ENCODE measurements at regions not wholly inside any gene's neighbourhood (a gene's known extent, or its start where the extent isn't known, plus 50 kb on each side); places are given as distances from the start of the nearest gene placed in this dataset.
"Not testable (repeated sequence)": the region's sequence is repeated elsewhere in the genome, so short reads cannot be mapped to it uniquely, and the experiment has no call there.

DNA sequence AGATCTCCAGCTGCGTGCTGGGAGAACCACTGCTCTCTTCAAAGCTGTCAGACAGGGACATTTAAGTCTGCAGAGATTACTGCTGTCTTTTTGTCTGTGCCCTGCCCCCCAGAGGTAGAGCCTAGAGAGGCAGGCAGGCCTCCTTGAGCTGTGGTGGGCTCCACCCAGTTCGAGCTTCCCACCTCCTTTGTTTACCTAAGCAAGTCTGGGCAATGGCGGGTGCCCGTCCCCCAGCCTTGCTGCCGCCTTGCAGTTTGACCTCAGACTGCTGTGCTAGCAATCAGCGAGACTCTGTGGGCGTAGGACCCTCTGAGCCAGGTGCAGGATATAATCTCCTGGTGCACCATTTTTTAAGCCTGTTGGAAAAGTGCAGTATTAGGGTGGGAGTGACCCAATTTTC lies 128.6 kb downstream of the ACTR3 start:
- not testable (repeated sequence) for H3K27me3 ChIP-seq (ENCODE audit: control insufficient read depth, insufficient read depth, low read length); H3K4me3 ChIP-seq (ENCODE audit: low read depth, low read length); H3K4me1 ChIP-seq (ENCODE audit: control insufficient read depth, insufficient read depth, low read length); H3K9me3 ChIP-seq (ENCODE audit: control insufficient read depth, insufficient read depth, low read length); DNase-seq (ENCODE audit: low read depth in 4 of 6, low spot score in 6 of 6); H3K27ac ChIP-seq (ENCODE audit: low read depth, low read length); H3K36me3 ChIP-seq (ENCODE audit: control insufficient read depth, insufficient read depth, low read length)
- WGBS (ENCODE audit: insufficient coverage) = 89% methylated on average over 2 of the region's 7 CpGs

DNA sequence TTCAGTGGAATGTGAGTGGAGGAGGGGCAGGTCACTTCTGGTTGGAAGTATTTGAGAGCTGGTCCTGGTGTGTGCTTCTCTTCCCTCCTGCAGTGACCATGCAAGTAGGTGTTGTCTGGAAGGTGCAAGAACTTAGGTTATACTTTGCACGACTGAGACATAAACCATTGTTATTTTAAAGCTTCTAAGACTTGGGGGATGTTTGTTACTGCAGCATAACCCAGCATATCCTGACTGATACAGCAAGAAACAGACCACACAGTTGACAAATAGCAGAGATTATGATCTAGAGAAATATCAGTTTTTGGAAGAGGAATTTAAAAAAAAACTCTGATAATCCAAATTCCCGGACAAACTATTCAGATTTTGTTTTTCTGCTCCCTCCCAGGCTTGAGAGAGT lies 130.8 kb downstream of the ACTR3 start:
- H3K4me3 ChIP-seq (ENCODE audit: low read depth, low read length) = no peak overlapping the region
- H3K27ac ChIP-seq (ENCODE audit: low read depth, low read length) = no peak overlapping the region
- no peaks in the 10 kb centered on the region for H3K27me3 ChIP-seq (ENCODE audit: control insufficient read depth, insufficient read depth, low read length)
- no peaks in the 10 kb centered on the region for H3K4me1 ChIP-seq (ENCODE audit: control insufficient read depth, insufficient read depth, low read length)
- no CpG with 5 or more reads among the region's 2 CpGs for WGBS (ENCODE audit: insufficient coverage)
- no peaks in the 10 kb centered on the region for H3K36me3 ChIP-seq (ENCODE audit: control insufficient read depth, insufficient read depth, low read length)
- no peaks in the 10 kb centered on the region for H3K9me3 ChIP-seq (ENCODE audit: control insufficient read depth, insufficient read depth, low read length)
- no peak for DNase-seq (ENCODE audit: low read depth in 4 of 6, low spot score in 6 of 6)

DNA sequence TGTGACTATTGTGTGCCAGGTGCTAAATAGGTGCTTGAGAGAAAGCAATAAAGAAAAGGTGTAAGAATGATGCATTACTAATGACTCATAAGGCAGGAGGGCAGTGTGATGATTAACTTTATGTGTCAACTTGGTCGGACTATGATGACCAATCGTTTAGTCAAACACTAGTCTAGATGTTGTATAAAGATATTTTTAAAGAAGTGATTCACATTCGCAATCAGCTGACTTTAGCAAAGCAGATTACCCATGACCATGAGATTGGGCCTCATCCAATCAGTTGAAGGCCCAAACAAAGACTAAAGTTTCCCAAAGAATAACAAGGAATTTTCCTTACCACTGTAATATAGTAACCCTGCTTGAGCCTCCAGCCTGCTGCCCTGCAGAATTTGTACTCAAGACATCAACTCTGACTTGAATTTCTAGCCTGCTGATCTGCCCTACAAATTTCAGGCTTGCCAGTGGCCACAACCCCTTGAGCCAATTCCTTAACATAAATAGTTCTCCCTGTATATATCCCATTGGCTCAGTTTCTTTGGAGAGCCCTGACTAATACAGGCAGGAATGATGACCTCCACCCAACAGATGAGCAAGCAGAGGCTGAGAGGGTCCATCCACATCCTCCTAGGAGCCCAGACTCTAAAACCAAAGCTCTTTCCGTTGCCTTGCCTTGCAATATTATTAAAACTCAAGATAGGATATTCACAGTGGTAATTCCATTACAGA lies 132.6 kb downstream of the ACTR3 start:
- no peak overlapping the region for H3K27ac ChIP-seq (ENCODE audit: low read depth, low read length)
- H3K36me3 ChIP-seq (ENCODE audit: control insufficient read depth, insufficient read depth, low read length) = no peaks in the 10 kb centered on the region
- H3K9me3 ChIP-seq (ENCODE audit: control insufficient read depth, insufficient read depth, low read length) = no peaks in the 10 kb centered on the region
- H3K27me3 ChIP-seq (ENCODE audit: control insufficient read depth, insufficient read depth, low read length) = no peaks in the 10 kb centered on the region
- WGBS (ENCODE audit: insufficient coverage) = 100% methylated on average over 3 of the region's 4 CpGs
- no peak for DNase-seq (ENCODE audit: low read depth in 4 of 6, low spot score in 6 of 6)
- H3K4me3 ChIP-seq (ENCODE audit: low read depth, low read length) = no peak overlapping the region
- H3K4me1 ChIP-seq (ENCODE audit: control insufficient read depth, insufficient read depth, low read length) = no peaks in the 10 kb centered on the region

DNA sequence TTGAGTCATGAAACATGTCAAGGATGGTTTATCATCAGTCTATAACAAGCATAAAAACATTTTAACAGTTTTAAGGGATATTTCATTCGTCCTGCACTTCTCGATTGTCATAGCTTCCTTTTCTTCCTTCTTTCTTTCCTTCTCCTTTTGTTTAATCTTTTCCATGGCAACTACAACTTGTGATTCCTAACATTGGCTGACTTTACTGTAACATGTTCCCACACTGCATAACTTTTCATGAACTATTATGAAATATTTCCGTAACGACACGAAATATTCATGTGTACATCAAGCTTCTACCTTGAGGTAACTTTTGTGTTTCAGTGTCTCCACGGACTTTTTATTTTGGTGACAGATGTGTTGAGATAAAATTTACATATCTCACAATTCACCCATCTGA lies 134.4 kb downstream of the ACTR3 start:
- Histone ChIP-seq H3K4me3 (ENCODE audit: low read depth, low read length) (no peak overlapping the region), H3K27me3 (ENCODE audit: control insufficient read depth, insufficient read depth, low read length) (no peaks in the 10 kb centered on the region), H3K4me1 (ENCODE audit: control insufficient read depth, insufficient read depth, low read length) (no peaks in the 10 kb centered on the region), H3K9me3 (ENCODE audit: control insufficient read depth, insufficient read depth, low read length) (no peaks in the 10 kb centered on the region), H3K27ac (ENCODE audit: low read depth, low read length) (no peak overlapping the region), H3K36me3 (ENCODE audit: control insufficient read depth, insufficient read depth, low read length) (no peaks in the 10 kb centered on the region)
- WGBS (ENCODE audit: insufficient coverage) = 88% methylated on average over 2 of the region's 6 CpGs
- no peak for DNase-seq (ENCODE audit: low read depth in 4 of 6, low spot score in 6 of 6)

DNA sequence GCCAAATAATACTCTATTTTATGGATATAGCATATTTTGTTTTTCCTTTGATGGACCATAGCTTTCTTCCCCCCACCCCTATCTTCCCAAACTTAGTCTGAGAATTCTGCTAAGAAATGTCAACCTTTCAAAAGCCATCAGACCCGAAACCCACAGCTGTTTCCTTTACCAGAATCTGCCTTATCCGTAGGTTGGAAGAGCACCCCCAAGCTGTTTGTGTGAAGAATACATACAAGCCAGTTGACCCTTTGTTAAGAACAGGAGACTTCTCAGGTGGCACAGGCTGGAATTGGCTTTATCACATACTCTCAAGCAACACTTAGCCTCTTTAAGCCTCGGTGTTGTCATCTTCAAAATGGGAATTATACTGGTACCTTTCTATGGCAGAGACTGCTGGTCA lies 135.1 kb downstream of the ACTR3 start:
- no peak overlapping the region for H3K27ac ChIP-seq (ENCODE audit: low read depth, low read length)
- no peak overlapping the region for H3K4me3 ChIP-seq (ENCODE audit: low read depth, low read length)
- H3K9me3 ChIP-seq (ENCODE audit: control insufficient read depth, insufficient read depth, low read length) = no peaks in the 10 kb centered on the region
- no peak for DNase-seq (ENCODE audit: low read depth in 4 of 6, low spot score in 6 of 6)
- H3K4me1 ChIP-seq (ENCODE audit: control insufficient read depth, insufficient read depth, low read length) = no peaks in the 10 kb centered on the region
- WGBS (ENCODE audit: insufficient coverage) = 100% methylated on average over 1 of the region's 3 CpGs
- H3K27me3 ChIP-seq (ENCODE audit: control insufficient read depth, insufficient read depth, low read length) = no peaks in the 10 kb centered on the region
- H3K36me3 ChIP-seq (ENCODE audit: control insufficient read depth, insufficient read depth, low read length) = no peaks in the 10 kb centered on the region

DNA sequence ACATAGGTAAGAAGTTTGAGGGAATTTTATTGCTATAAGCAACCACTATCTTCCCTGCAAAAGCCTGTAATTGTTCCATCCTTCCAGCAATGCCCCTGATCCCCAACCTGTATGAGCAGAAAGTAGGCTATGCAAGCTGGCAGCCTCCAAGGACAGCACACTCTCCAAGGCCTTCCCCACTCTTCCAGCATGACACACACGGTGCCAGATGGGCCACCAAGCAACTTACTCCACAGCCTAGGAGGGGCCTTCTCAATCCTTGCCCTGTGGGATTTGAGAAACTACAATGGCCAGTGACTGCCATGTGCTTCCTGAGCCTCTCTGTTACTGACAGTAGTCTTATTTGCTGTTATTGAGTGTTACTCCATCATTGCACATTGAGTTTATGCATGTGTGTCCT lies 137.5 kb downstream of the ACTR3 start:
- Histone ChIP-seq H3K36me3 (ENCODE audit: control insufficient read depth, insufficient read depth, low read length) (no peaks in the 10 kb centered on the region), H3K27me3 (ENCODE audit: control insufficient read depth, insufficient read depth, low read length) (no peaks in the 10 kb centered on the region), H3K4me1 (ENCODE audit: control insufficient read depth, insufficient read depth, low read length) (no peaks in the 10 kb centered on the region), H3K9me3 (ENCODE audit: control insufficient read depth, insufficient read depth, low read length) (no peaks in the 10 kb centered on the region), H3K27ac (ENCODE audit: low read depth, low read length) (no peak overlapping the region), H3K4me3 (ENCODE audit: low read depth, low read length) (no peak overlapping the region)
- 100% methylated on average over 1 of the region's 1 CpG for WGBS (ENCODE audit: insufficient coverage)
- DNase-seq (ENCODE audit: low read depth in 4 of 6, low spot score in 6 of 6) = no peak

DNA sequence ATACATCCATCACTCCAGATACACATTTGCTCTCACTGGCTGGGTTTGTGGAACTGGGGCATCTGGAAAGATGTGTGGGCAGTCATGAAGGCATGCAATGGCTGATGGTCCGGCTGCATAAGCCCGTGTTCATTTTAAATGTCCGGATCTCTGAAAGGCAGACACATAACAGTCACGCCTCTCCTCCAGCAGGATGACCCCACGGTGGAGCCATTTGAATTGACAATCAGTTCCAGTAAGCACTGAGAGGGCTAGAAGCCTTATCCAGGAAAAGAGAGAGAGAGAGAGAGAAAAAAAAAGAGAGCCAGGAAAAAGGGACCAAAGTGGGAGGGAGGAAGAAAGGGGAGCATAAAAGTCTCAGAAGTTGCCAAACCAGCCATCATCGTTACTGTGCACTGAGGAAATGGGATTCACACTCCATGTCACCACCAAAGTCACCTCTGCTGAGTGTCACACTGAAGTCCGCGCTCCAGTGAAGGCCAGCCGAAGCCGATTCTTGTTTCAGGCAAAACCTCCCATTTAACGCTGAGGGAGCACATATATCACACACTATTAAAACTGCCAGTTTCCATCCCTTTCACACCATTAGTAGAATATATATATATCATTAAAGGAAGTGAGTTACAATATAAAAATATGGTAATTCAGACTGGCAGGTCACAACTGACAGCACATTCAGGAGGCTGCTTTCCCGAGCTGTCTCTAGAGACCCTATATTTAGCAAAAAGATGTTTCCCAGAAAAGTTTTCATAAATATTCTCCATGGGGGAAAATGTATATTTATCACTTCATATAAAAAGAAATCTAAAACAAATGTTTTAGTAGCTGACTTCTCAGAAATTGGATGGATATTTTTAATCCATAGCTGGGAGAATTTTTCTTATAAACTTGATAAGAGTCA lies 142.0 kb downstream of the ACTR3 start:
- no peak overlapping the region for H3K4me3 ChIP-seq (ENCODE audit: low read depth, low read length)
- H3K27me3 ChIP-seq (ENCODE audit: control insufficient read depth, insufficient read depth, low read length) = no peaks in the 10 kb centered on the region
- H3K27ac ChIP-seq (ENCODE audit: low read depth, low read length) = no peak overlapping the region
- no peak for DNase-seq (ENCODE audit: low read depth in 4 of 6, low spot score in 6 of 6)
- H3K4me1 ChIP-seq (ENCODE audit: control insufficient read depth, insufficient read depth, low read length) = no peaks in the 10 kb centered on the region
- no peaks in the 10 kb centered on the region for H3K36me3 ChIP-seq (ENCODE audit: control insufficient read depth, insufficient read depth, low read length)
- 63% methylated on average over 5 of the region's 12 CpGs for WGBS (ENCODE audit: insufficient coverage)
- no peaks in the 10 kb centered on the region for H3K9me3 ChIP-seq (ENCODE audit: control insufficient read depth, insufficient read depth, low read length)

DNA sequence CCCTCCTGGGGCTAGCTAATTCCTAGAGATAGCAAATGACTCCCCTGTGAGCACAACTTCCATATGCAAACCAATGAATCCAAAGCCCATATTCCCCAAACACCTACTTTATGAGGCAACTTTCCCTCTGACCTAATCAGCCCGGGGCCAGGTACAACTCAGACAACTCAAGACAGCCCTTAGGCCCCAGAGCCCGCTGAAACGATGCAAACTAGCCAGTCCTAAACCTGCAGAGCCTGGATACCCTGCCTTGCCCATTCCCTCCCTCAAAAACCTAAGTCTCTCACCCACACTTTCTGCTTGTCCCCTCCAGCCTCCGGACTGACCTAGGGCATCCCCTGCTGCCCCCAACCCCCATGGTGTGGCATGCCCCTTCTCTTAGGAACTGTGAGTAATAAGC lies 142.8 kb downstream of the ACTR3 start:
- Histone ChIP-seq H3K27ac (ENCODE audit: low read depth, low read length) (no peak overlapping the region), H3K36me3 (ENCODE audit: control insufficient read depth, insufficient read depth, low read length) (no peaks in the 10 kb centered on the region), H3K4me1 (ENCODE audit: control insufficient read depth, insufficient read depth, low read length) (no peaks in the 10 kb centered on the region), H3K9me3 (ENCODE audit: control insufficient read depth, insufficient read depth, low read length) (no peaks in the 10 kb centered on the region), H3K27me3 (ENCODE audit: control insufficient read depth, insufficient read depth, low read length) (no peaks in the 10 kb centered on the region), H3K4me3 (ENCODE audit: low read depth, low read length) (no peak overlapping the region)
- 81% methylated on average over 4 of the region's 4 CpGs for WGBS (ENCODE audit: insufficient coverage)
- no peak for DNase-seq (ENCODE audit: low read depth in 4 of 6, low spot score in 6 of 6)

DNA sequence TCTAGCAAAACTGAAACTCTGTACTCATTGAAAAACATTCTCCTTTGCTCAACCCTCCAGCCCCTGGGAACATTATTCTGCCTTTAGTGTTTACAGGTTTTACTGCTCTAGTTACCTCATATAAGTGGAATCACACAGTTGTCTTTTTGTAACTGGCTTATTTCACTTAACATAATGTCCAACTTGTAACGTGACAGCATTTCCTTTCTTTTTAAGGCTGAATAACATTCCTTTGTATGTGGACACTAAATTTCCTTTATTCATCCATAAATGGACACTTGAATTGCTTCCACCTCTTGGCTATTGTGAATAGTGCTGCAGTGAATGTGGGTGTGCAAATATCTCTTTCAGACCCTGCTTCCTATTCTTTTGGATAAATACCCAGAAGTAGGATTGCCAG lies 144.9 kb downstream of the ACTR3 start:
- Histone ChIP-seq H3K4me3 (ENCODE audit: low read depth, low read length) (no peak overlapping the region), H3K27me3 (ENCODE audit: control insufficient read depth, insufficient read depth, low read length) (no peaks in the 10 kb centered on the region), H3K9me3 (ENCODE audit: control insufficient read depth, insufficient read depth, low read length) (no peaks in the 10 kb centered on the region), H3K4me1 (ENCODE audit: control insufficient read depth, insufficient read depth, low read length) (no peaks in the 10 kb centered on the region), H3K27ac (ENCODE audit: low read depth, low read length) (no peak overlapping the region), H3K36me3 (ENCODE audit: control insufficient read depth, insufficient read depth, low read length) (no peaks in the 10 kb centered on the region)
- no CpG with 5 or more reads among the region's 1 CpG for WGBS (ENCODE audit: insufficient coverage)
- DNase-seq (ENCODE audit: low read depth in 4 of 6, low spot score in 6 of 6) = no peak

DNA sequence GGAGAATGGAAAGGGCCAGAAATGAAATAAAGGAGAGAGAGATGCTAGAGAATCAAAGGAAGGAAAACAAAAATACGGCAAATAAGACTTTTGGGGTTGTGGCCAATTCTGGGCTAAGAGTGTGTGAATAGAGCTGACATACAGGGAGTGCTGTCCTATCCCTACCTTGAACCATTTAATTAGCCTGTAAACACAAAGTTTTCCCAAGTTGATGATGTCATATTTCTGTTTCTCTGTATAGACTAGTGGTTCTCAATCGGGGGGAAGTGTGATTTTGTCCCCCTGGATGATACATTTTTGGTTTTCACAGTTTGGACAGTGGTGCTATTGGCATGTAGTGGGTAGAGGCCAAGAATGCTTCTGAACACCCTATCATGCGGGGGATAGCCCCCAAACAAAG lies 148.8 kb downstream of the ACTR3 start:
- H3K27ac ChIP-seq (ENCODE audit: low read depth, low read length) = no peak overlapping the region
- 100% methylated on average over 1 of the region's 3 CpGs for WGBS (ENCODE audit: insufficient coverage)
- no peaks in the 10 kb centered on the region for H3K27me3 ChIP-seq (ENCODE audit: control insufficient read depth, insufficient read depth, low read length)
- no peaks in the 10 kb centered on the region for H3K9me3 ChIP-seq (ENCODE audit: control insufficient read depth, insufficient read depth, low read length)
- DNase-seq (ENCODE audit: low read depth in 4 of 6, low spot score in 6 of 6) = no peak
- H3K36me3 ChIP-seq (ENCODE audit: control insufficient read depth, insufficient read depth, low read length) = no peaks in the 10 kb centered on the region
- H3K4me3 ChIP-seq (ENCODE audit: low read depth, low read length) = no peak overlapping the region
- H3K4me1 ChIP-seq (ENCODE audit: control insufficient read depth, insufficient read depth, low read length) = no peaks in the 10 kb centered on the region
